Neuron (in vitro differentiated cells): ENCODE measurements at regions not wholly inside any gene's neighbourhood (a gene's known extent, or its start where the extent isn't known, plus 50 kb on each side); places are given as distances from the start of the nearest gene placed in this dataset.

ENCODE experiments used
- H2AFZ ChIP-seq: one replicate; pipeline ENCODE4 v1.6.1; 2013; ENCODE audit warnings: low read depth, mild to moderate bottlenecking, inconsistent platforms, low read length, moderate library complexity
- H3K27me3 ChIP-seq: one replicate; pipeline ENCODE4 v1.6.1; 2013; ENCODE audit warnings: low read length; ENCODE audit not compliant: insufficient read depth
- H3K36me3 ChIP-seq: one replicate; pipeline ENCODE4 v1.6.1; 2013; ENCODE audit warnings: low read length; ENCODE audit not compliant: insufficient read depth
- H3K4me1 ChIP-seq: one replicate; pipeline ENCODE4 v1.6.1; 2013; ENCODE audit warnings: low read length; ENCODE audit not compliant: insufficient read depth
- H3K4me3 ChIP-seq: 2 replicates; pipeline ENCODE4 v1.5.1; 2013; ENCODE audit warnings: mild to moderate bottlenecking, low read length, moderate library complexity
- H3K9me3 ChIP-seq: one replicate; pipeline ENCODE4 v1.6.1; 2013; ENCODE audit warnings: low read length

GRCh38 chr2:67341336-67341735 is 55.8 kb upstream of the ETAA1 start:
- Histone ChIP-seq H3K4me1 (no peaks in the 10 kb centered on the region), H3K27me3 (no peaks in the 10 kb centered on the region), H3K4me3 (no peak overlapping the region), H3K9me3 (no peaks in the 10 kb centered on the region), H2AFZ (no peak overlapping the region), H3K36me3 (no peaks in the 10 kb centered on the region)

GRCh38 chr2:67342394-67342793 is 54.7 kb upstream of the ETAA1 start:
- Histone ChIP-seq H2AFZ (no peak overlapping the region), H3K9me3 (no peaks in the 10 kb centered on the region), H3K36me3 (no peaks in the 10 kb centered on the region), H3K4me1 (no peaks in the 10 kb centered on the region), H3K4me3 (no peak overlapping the region), H3K27me3 (no peaks in the 10 kb centered on the region)

- H3K4me3 ChIP-seq: no peak overlapping the region
- no peaks in the 10 kb centered on the region for H3K4me1 ChIP-seq
- no peaks in the 10 kb centered on the region for H3K27me3 ChIP-seq
- no peaks in the 10 kb centered on the region for H3K9me3 ChIP-seq
- H3K36me3 ChIP-seq: no peaks in the 10 kb centered on the region
- H2AFZ ChIP-seq: no peak overlapping the region
These were observed 50.3 kb upstream of the ETAA1 start for GRCh38 chr2:67346718-67347407.
